ENCODE measurements at regions not wholly inside any gene's neighbourhood (a gene's known extent, or its start where the extent isn't known, plus 50 kb on each side); places are given as distances from the start of the nearest gene placed in this dataset.
"Not testable (repeated sequence)": the region's sequence is repeated elsewhere in the genome, so short reads cannot be mapped to it uniquely, and the experiment has no call there.

- DNase-seq, result no peak
Observed at GRCh38 chr11:122195790-122196189, 79.8 kb upstream of the BLID start.

- DNase-seq, result not testable (repeated sequence)
Observed at GRCh38 chr11:122193881-122194480, 78.0 kb upstream of the BLID start.

DNA sequence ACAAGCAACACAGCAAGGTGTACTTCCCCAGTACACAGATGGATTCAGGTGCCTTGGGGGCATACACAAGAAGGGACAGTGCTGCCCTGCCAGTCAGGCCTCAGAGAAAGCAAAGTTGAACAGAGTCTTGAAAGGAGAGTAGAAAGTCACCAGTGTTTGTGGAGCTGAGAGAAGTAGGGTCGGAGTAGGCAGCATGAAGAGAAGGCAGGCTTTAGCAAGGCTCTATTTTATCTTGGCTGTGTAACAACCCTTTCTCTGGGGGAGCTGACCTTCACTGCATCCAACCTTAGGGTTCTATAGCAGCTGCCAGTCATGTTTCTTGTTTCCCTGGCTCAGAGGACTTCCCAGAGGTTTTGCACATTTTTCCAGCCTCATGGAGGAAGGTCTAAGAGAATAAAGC, 77.4 kb upstream of the BLID start:
- no peak for DNase-seq

DNA sequence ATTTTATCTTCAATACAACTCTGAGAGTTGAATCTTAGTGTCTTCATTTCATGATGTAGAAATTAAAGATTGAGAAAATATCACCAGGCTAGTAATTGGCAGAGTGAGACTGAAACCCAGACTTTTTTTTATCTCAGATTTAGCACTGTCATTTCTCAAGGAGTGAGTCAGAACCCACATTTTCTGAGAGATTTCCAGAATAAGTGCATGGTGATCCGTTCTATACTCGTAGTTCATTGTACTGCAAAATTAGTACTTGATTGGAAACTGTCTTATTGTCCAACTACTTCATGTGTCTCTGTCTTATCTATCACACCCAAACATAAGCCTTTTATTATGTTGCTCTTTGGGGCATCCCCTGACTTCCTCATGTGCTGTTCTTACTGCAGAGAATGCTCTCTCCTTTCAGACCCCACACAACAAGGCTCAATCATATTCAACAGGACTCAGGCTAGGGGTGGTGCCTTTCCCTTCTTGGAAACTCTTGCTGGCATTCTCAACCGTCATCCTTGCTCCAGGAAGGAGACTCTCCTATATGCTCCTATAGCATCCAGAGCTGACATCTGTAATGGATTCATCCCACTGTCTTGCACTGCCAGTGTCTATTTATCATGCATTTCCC, 76.7 kb upstream of the BLID start:
- DNase-seq, result no peak

DNA sequence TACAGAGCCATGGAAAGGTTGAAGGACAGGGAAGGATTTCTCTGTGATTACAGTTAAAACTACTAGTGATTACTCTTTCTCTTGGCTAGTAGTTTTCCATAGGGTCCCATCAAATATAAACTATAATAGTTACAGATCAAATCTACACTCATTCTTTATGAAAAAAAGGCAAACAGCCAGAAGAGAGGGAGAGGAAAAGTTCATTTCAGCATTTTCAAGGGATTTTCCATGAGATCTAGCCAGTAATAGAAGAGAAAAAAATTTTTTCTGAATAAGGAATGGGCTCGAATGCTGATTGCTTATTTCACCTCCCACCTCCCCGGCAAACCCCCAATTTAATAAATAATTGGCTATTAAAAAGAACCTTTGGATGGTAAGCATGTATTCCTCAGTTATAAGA, 74.8 kb upstream of the BLID start:
- DNase-seq, result no peak

DNA sequence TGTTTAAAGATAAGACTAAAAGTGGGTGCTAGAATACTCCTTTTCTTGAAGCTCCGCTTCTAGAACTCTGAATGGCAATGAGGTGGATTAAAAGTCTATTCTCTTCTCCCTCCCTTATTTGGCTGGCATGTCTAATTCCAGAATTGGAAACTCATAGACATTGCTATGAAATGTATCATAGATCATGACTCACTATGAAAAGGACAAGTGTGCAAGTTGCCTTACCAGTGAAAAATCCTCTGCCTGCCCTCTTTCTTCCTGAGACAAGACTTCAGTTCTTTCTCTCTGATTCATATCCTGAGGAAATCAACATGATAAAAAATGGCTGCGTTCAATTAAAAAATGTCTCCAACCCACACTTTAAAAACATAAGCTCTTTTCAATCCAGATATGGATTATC, 73.2 kb upstream of the BLID start:
- no peak for DNase-seq

DNA sequence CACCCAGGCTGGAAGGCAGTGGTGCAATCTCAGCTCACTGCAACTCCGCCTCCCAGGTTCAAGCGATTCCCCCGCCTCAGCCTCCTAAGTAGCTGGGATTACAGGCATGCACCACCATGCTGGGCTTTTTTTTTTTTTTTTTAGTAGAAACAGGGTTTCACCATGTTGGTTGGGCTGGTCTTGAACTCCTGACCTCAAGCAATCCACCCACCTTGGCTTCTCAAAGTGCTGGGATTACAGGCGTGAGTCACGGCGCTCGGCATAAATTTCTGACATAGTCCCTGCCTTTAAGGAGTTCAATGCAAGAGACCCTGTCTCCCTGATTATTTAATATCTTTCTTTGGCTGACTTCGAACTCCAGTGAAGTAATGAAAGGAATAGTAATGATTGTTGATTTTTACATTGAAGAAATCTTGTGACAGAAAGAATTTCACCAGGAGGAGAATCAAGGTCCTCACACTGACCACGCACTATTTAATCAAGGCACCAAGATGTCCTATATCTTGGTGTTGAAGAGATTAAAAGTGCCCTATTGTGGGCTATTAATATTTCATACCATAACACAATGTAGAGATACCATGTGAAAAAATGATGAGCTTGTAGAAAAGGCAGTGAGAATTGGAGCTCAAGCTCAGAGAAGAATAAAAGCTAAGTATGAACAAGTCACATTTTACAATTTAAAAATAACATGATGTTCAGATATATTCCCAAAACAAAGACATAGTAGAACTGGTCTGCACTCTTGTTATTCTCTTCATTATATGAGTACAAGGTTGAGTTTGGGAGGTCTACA, 71.6 kb upstream of the BLID start:
- no peak for DNase-seq

DNA sequence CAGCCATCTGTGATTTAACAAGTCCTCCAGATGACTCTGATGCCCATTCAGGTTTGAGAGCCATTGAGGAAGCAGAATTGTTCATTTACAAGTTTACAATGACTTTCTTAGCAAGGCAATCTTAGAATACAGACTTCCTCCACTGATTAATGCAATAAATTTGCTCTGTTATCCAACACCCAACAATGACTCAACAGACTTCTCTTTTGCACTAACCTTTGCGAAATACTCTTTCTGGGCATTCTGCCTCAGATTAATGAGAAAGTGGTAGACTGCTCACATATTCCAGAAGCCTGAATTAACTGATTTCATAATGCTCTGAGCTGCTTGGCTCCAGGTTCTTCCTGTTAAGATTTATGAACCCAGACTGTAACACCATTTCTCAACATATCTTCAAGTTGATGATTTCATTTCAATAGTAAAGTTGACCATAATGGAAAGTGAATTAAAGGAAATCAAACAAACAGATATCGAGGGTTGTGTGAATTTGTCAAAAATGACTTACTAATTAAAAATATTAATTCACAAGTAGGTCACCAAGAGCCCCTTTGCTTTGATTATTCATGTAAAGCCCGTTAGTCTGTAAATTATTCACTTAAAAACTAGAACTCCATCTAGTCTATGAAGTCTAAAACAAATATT, 70.5 kb upstream of the BLID start:
- DNase-seq, result no peak

DNA sequence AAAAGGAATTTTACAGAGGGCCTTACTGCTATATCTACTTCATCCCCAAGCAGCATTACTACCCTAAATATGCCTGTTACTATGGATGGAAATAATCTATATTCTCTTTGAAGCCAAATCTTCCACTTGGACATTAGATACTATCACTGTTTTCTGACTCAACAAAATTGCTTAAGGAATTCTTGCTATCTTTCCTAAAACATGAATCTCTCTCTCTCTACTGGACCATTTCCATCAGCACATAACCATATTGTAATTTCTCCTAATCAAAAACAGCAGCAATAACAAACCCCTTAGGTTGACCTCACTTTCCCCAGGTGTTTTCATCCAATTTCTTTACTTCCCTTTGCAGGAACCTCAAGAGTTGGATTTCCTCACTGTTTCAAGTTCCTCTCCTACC, 67.9 kb upstream of the BLID start:
- no peak for DNase-seq

DNA sequence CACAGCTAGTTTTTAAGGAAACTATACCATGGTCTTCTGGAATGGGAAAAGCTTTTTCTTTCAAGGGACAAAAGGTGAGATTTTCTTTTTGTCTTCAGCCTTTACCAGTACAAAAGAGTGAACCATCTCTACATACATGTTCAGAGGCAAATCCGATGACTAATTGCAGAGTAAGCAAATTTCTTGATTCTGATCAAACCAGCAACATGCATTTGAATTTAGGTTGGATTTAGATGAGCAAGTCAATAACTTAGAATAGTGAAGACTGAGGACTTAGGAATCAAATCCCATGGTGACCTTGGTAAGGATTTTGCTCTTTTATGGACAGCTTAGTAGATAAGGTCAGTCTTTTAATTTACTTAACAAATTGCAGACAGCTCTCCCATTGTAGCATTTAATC, 65.9 kb upstream of the BLID start:
- no peak for DNase-seq

DNA sequence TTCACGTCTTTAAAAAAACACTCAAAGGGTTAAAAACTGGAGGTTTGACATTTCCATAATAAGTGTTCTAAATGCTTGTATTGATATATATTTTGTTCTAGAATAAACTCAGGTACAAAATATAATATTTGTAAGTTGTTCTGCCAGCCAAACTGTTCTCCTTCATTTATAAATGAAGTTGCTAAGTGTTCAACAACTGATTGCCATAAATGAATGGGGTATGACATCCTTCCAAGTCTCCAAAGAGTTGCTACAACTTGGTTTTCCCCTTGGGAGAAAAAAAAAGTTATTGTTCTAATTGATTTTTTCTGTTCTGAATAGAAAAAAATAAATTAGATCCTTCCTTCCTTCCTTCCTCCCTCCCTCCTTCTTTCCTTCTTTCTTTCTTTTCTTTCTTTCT, 65.4 kb upstream of the BLID start:
- DNase-seq, result no peak

- DNase-seq, result no peak
Observed at GRCh38 chr11:122179961-122180834, 64.2 kb upstream of the BLID start.

GRCh38 chr11:122178795-122179194, 62.8 kb upstream of the BLID start:
- DNase-seq, result no peak

GRCh38 chr11:122177238-122177637, 61.2 kb upstream of the BLID start:
- no peak for DNase-seq

DNA sequence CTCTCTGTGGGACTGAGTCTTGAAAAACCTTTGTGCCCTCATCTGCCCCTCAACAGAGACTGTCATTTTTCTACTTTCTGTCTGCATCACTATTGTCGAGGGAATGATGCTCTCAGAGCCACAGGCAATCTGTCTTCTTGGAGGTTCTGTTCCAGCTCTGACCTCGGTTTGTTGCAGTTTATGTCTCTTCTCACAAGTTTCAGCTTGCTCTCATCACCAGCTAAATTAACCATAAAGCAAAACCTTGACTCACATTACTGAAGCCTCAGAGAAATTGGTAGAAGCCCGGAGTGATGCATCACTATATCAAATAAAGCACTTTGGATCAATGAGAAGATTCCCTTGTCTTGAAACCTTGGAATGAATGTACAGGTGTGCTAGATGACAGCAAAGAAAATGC, 60.6 kb upstream of the BLID start:
- no peak for DNase-seq

DNA sequence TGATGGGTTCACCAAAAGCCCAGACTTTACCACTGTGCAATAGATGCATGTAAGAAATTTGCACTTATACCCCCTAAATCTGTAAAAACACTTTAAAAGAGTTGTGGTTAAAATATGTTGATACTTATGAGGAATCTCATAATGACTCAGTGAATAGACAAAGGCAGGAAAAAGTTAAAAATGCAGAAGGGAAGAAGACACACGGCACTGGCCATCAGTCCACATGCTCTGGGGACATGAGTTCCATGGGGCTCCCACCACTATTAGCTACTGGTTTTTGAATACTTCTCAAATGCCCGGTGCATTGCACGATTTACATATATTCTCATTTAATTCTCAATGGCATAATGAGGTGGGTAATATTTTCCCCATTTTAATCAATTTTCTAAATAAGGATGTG, 59.3 kb upstream of the BLID start:
- DNase-seq, result no peak

- DNase-seq, result no peak
Observed at GRCh38 chr11:122173587-122173986, 57.6 kb upstream of the BLID start.

GRCh38 chr11:122173074-122173450, 57.0 kb upstream of the BLID start:
- DNase-seq, result no peak

DNA sequence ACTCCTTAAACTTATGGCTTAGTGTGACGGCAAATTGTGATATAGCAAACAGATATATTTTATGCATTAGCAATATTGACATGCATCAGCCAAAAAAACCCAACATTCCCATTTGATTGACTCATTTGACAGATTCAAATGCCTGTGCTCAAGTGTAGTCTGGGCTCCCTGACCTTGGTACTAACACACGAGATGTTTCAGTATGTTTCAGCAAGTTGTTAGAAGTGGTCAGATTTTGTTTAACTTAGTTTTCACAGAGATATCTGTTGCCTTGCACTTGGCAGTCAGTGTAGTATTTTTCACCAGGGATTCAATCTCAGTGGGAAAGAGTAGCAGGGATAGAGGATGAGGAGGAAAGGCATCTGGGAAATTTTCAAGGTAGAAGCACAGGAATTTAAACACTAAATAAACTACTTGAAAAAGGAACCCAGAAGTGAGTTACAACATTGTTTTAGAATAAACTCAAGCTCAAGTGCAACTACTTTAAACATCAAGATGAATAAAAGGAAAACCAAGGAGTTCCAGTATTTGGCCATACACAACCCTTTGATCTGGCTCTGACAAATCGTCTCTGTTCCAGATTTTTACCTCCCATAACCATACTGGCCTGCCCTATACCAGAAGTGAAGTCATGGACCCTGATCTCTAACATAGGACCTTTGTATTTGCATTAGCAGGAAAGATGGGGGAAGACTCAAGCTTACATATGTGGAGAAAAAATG, 56.5 kb upstream of the BLID start:
- no peak for DNase-seq

GRCh38 chr11:122170815-122171475, 54.9 kb upstream of the BLID start:
- no peak for DNase-seq

DNA sequence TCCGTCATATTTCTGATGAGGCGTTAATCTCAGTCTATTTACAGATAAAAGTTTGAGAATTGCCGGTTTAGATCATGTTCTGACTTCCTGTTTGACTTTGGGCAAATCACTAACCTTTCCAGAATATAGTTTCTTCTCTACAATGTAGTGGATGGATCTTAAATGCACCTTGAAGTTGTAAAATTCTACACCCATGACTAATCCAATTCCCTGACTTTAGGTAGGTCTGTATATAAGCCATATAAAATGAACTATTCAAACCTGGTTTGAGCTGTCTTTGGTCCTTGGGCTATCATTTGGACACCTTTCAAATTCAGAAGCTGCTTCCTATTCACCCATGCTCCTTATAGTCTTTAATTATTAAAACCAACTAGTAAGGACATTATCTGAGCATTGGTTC, 52.2 kb upstream of the BLID start:
- DNase-seq, result no peak

DNA sequence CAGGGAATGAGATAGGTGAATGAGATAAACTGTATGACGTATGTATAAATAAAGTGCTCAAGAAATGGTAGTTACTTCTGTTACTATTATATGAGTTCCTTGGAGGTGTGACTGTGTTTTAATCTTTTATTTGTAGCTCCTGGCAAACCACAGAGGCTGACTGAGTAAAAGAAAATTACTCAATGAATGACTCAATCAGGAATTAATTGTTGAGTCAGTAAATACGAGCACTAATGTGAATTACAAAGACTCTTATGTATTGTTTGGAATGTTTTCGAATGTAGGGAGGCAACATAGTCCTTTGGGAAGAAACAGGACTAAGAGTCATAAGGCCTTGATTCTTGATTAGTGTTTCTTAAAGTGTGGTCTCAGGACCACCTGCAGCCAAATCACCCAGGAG, 51.1 kb upstream of the BLID start:
- DNase-seq, result no peak
